ENCODE measurements at regions not wholly inside any gene's neighbourhood (a gene's known extent, or its start where the extent isn't known, plus 50 kb on each side); places are given as distances from the start of the nearest gene placed in this dataset.

- no peak overlapping the region for H3K4me3 ChIP-seq (ENCODE audit: low read depth, low read length)
- DNase-seq (ENCODE audit: low read depth) = no peak
- TF ChIP-seq CTCF (IDR thresholded peaks at IDR 0.05; ENCODE audit: insufficient read depth, low read length, poor library complexity, severe bottlenecking) = no peak
- no peaks in the 10 kb centered on the region for H3K27me3 ChIP-seq (ENCODE audit: control insufficient read depth, insufficient read depth, low read length)
- no peaks in the 10 kb centered on the region for H3K36me3 ChIP-seq (ENCODE audit: control insufficient read depth, insufficient read depth, low read length)
Measured at GRCh38 chr5:71960195-71960594, 147.1 kb upstream of the MAP1B start.

- TF ChIP-seq CTCF (IDR thresholded peaks at IDR 0.05; ENCODE audit: insufficient read depth, low read length, poor library complexity, severe bottlenecking) = no peak
- no peaks in the 10 kb centered on the region for H3K27me3 ChIP-seq (ENCODE audit: control insufficient read depth, insufficient read depth, low read length)
- DNase-seq (ENCODE audit: low read depth) = no peak
Measured at GRCh38 chr5:71961786-71962185, 145.5 kb upstream of the MAP1B start.

GRCh38 chr5:71969460-71969859 is 137.8 kb upstream of the MAP1B start:
- no peaks in the 10 kb centered on the region for H3K36me3 ChIP-seq (ENCODE audit: control insufficient read depth, insufficient read depth, low read length)
- no peak overlapping the region for H3K4me3 ChIP-seq (ENCODE audit: low read depth, low read length)
- no peaks in the 10 kb centered on the region for H3K27me3 ChIP-seq (ENCODE audit: control insufficient read depth, insufficient read depth, low read length)
- TF ChIP-seq CTCF (IDR thresholded peaks at IDR 0.05; ENCODE audit: insufficient read depth, low read length, poor library complexity, severe bottlenecking) = no peak
- no peak for DNase-seq (ENCODE audit: low read depth)

More at GRCh38 chr5:71961786-71962185, 145.5 kb upstream of the MAP1B start:
- H3K36me3 ChIP-seq (ENCODE audit: control insufficient read depth, insufficient read depth, low read length) = no peaks in the 10 kb centered on the region
- no peak overlapping the region for H3K4me3 ChIP-seq (ENCODE audit: low read depth, low read length)

- DNase-seq (ENCODE audit: low read depth) = no peak
- H3K27me3 ChIP-seq (ENCODE audit: control insufficient read depth, insufficient read depth, low read length) = no peaks in the 10 kb centered on the region
- no peak for TF ChIP-seq CTCF (IDR thresholded peaks at IDR 0.05; ENCODE audit: insufficient read depth, low read length, poor library complexity, severe bottlenecking)
- H3K36me3 ChIP-seq (ENCODE audit: control insufficient read depth, insufficient read depth, low read length) = no peaks in the 10 kb centered on the region
- H3K4me3 ChIP-seq (ENCODE audit: low read depth, low read length) = no peak overlapping the region
Measured at GRCh38 chr5:71971862-71972261, 135.4 kb upstream of the MAP1B start.

- no peak for TF ChIP-seq CTCF (IDR thresholded peaks at IDR 0.05; ENCODE audit: insufficient read depth, low read length, poor library complexity, severe bottlenecking)
- no peak for DNase-seq (ENCODE audit: low read depth)
- H3K36me3 ChIP-seq (ENCODE audit: control insufficient read depth, insufficient read depth, low read length) = no peaks in the 10 kb centered on the region
Measured at GRCh38 chr5:71972777-71973473, 134.3 kb upstream of the MAP1B start.

GRCh38 chr5:71973563-71973962 is 133.7 kb upstream of the MAP1B start:
- H3K36me3 ChIP-seq (ENCODE audit: control insufficient read depth, insufficient read depth, low read length) = no peaks in the 10 kb centered on the region
- H3K27me3 ChIP-seq (ENCODE audit: control insufficient read depth, insufficient read depth, low read length) = no peaks in the 10 kb centered on the region
- TF ChIP-seq CTCF (IDR thresholded peaks at IDR 0.05; ENCODE audit: insufficient read depth, low read length, poor library complexity, severe bottlenecking) = no peak
- no peak overlapping the region for H3K4me3 ChIP-seq (ENCODE audit: low read depth, low read length)
- no peak for DNase-seq (ENCODE audit: low read depth)

More at GRCh38 chr5:71972777-71973473, 134.3 kb upstream of the MAP1B start:
- no peaks in the 10 kb centered on the region for H3K27me3 ChIP-seq (ENCODE audit: control insufficient read depth, insufficient read depth, low read length)
- H3K4me3 ChIP-seq (ENCODE audit: low read depth, low read length) = no peak overlapping the region
